ENCODE measurements at regions not wholly inside any gene's neighbourhood (a gene's known extent, or its start where the extent isn't known, plus 50 kb on each side); places are given as distances from the start of the nearest gene placed in this dataset.

- no peak for DNase-seq
Observed at GRCh38 chr10:3290550-3290949, 118.0 kb upstream of the PITRM1 start.

- no peak for DNase-seq
Observed at GRCh38 chr10:3287572-3288445, 115.2 kb upstream of the PITRM1 start.

- DNase-seq, result no peak
Observed at GRCh38 chr10:3282674-3283017, 110.1 kb upstream of the PITRM1 start.

- no peak for DNase-seq
Observed at GRCh38 chr10:3281941-3282673, 109.5 kb upstream of the PITRM1 start.

- no peak for DNase-seq
Observed at GRCh38 chr10:3278771-3279170, 106.2 kb upstream of the PITRM1 start.

GRCh38 chr10:3277566-3277965, 105.0 kb upstream of the PITRM1 start:
- no peak for DNase-seq

- DNase-seq, result no peak
Observed at GRCh38 chr10:3274414-3274813, 101.8 kb upstream of the PITRM1 start.

- DNase-seq, result no peak
Observed at GRCh38 chr10:3273966-3274365, 101.4 kb upstream of the PITRM1 start.

- no peak for DNase-seq
Observed at GRCh38 chr10:3272300-3272699, 99.7 kb upstream of the PITRM1 start.

GRCh38 chr10:3271354-3272115, 99.0 kb upstream of the PITRM1 start:
- DNase-seq, result no peak

- no peak for DNase-seq
Observed at GRCh38 chr10:3270577-3271316, 98.2 kb upstream of the PITRM1 start.

GRCh38 chr10:3268025-3268424, 95.4 kb upstream of the PITRM1 start:
- no peak for DNase-seq

- DNase-seq, result no peak
Observed at GRCh38 chr10:3265088-3265487, 92.5 kb upstream of the PITRM1 start.

- DNase-seq, result no peak
Observed at GRCh38 chr10:3264161-3264761, 91.7 kb upstream of the PITRM1 start.

- DNase-seq, result no peak
Observed at GRCh38 chr10:3263747-3264146, 91.2 kb upstream of the PITRM1 start.

GRCh38 chr10:3263082-3263481, 90.5 kb upstream of the PITRM1 start:
- DNase-seq, result no peak

GRCh38 chr10:3261921-3262320, 89.3 kb upstream of the PITRM1 start:
- no peak for DNase-seq

- DNase-seq, result no peak
Observed at GRCh38 chr10:3260066-3260834, 87.7 kb upstream of the PITRM1 start.

GRCh38 chr10:3259499-3259898, 86.9 kb upstream of the PITRM1 start:
- no peak for DNase-seq

GRCh38 chr10:3258394-3258793, 85.8 kb upstream of the PITRM1 start:
- DNase-seq, result no peak

GRCh38 chr10:3255616-3256015, 83.0 kb upstream of the PITRM1 start:
- DNase-seq, result no peak

GRCh38 chr10:3255075-3255474, 82.5 kb upstream of the PITRM1 start:
- no peak for DNase-seq

All from NCI-H1092 (cell line).